ENCODE measurements at regions not wholly inside any gene's neighbourhood (a gene's known extent, or its start where the extent isn't known, plus 50 kb on each side); places are given as distances from the start of the nearest gene placed in this dataset.

GRCh38 chr3:46096336-46096735 is 69.1 kb upstream of the XCR1 start:
- no peaks in the 10 kb centered on the region for H3K27me3 Mint-ChIP-seq (ENCODE audit: unreplicated experiment)
- DNase-seq (ENCODE audit: low spot score), result no peak
- no peak overlapping the region for H3K27ac Mint-ChIP-seq (ENCODE audit: unreplicated experiment)
- H3K9me3 Mint-ChIP-seq (ENCODE audit: unreplicated experiment), result no peaks in the 10 kb centered on the region
- no peak for TF ChIP-seq CTCF (IDR thresholded peaks at IDR 0.05; ENCODE audit: unreplicated experiment)
- no peaks in the 10 kb centered on the region for H3K4me1 Mint-ChIP-seq (ENCODE audit: unreplicated experiment)
- no peak overlapping the region for H3K4me3 Mint-ChIP-seq (ENCODE audit: unreplicated experiment)
- no peaks in the 10 kb centered on the region for H3K36me3 Mint-ChIP-seq (ENCODE audit: low read depth, unreplicated experiment)

GRCh38 chr3:46095307-46095706 is 68.0 kb upstream of the XCR1 start:
- TF ChIP-seq CTCF (IDR thresholded peaks at IDR 0.05; ENCODE audit: unreplicated experiment), result no peak
- H3K36me3 Mint-ChIP-seq (ENCODE audit: low read depth, unreplicated experiment), result no peaks in the 10 kb centered on the region
- H3K9me3 Mint-ChIP-seq (ENCODE audit: unreplicated experiment), result no peaks in the 10 kb centered on the region
- no peaks in the 10 kb centered on the region for H3K27me3 Mint-ChIP-seq (ENCODE audit: unreplicated experiment)
- no peak overlapping the region for H3K27ac Mint-ChIP-seq (ENCODE audit: unreplicated experiment)
- DNase-seq (ENCODE audit: low spot score), result no peak
- H3K4me3 Mint-ChIP-seq (ENCODE audit: unreplicated experiment), result no peak overlapping the region
- H3K4me1 Mint-ChIP-seq (ENCODE audit: unreplicated experiment), result no peaks in the 10 kb centered on the region

- no peak overlapping the region for H3K4me3 Mint-ChIP-seq (ENCODE audit: unreplicated experiment)
- H3K9me3 Mint-ChIP-seq (ENCODE audit: unreplicated experiment), result no peaks in the 10 kb centered on the region
- no peaks in the 10 kb centered on the region for H3K36me3 Mint-ChIP-seq (ENCODE audit: low read depth, unreplicated experiment)
- H3K27me3 Mint-ChIP-seq (ENCODE audit: unreplicated experiment), result no peaks in the 10 kb centered on the region
- no peak overlapping the region for H3K27ac Mint-ChIP-seq (ENCODE audit: unreplicated experiment)
- no peak for TF ChIP-seq CTCF (IDR thresholded peaks at IDR 0.05; ENCODE audit: unreplicated experiment)
- DNase-seq (ENCODE audit: low spot score), result no peak
- no peaks in the 10 kb centered on the region for H3K4me1 Mint-ChIP-seq (ENCODE audit: unreplicated experiment)
Measured at GRCh38 chr3:46094506-46094905, 67.2 kb upstream of the XCR1 start.

- Mint-ChIP-seq H3K36me3 (ENCODE audit: low read depth, unreplicated experiment) (no peaks in the 10 kb centered on the region), H3K27ac (ENCODE audit: unreplicated experiment) (no peak overlapping the region), H3K9me3 (ENCODE audit: unreplicated experiment) (no peaks in the 10 kb centered on the region), H3K27me3 (ENCODE audit: unreplicated experiment) (no peaks in the 10 kb centered on the region), H3K4me1 (ENCODE audit: unreplicated experiment) (no peaks in the 10 kb centered on the region), H3K4me3 (ENCODE audit: unreplicated experiment) (no peak overlapping the region)
- TF ChIP-seq CTCF (IDR thresholded peaks at IDR 0.05; ENCODE audit: unreplicated experiment), result no peak
- DNase-seq (ENCODE audit: low spot score), result no peak
Measured at GRCh38 chr3:46093966-46094365, 66.7 kb upstream of the XCR1 start.

- no peaks in the 10 kb centered on the region for H3K27me3 Mint-ChIP-seq (ENCODE audit: unreplicated experiment)
- H3K4me3 Mint-ChIP-seq (ENCODE audit: unreplicated experiment), result no peak overlapping the region
- H3K9me3 Mint-ChIP-seq (ENCODE audit: unreplicated experiment), result no peaks in the 10 kb centered on the region
- H3K36me3 Mint-ChIP-seq (ENCODE audit: low read depth, unreplicated experiment), result no peaks in the 10 kb centered on the region
- DNase-seq (ENCODE audit: low spot score), result no peak
- TF ChIP-seq CTCF (IDR thresholded peaks at IDR 0.05; ENCODE audit: unreplicated experiment), result no peak
- H3K4me1 Mint-ChIP-seq (ENCODE audit: unreplicated experiment), result no peaks in the 10 kb centered on the region
- no peak overlapping the region for H3K27ac Mint-ChIP-seq (ENCODE audit: unreplicated experiment)
Measured at GRCh38 chr3:46093327-46093942, 66.2 kb upstream of the XCR1 start.
